ENCODE measurements at regions not wholly inside any gene's neighbourhood (a gene's known extent, or its start where the extent isn't known, plus 50 kb on each side); places are given as distances from the start of the nearest gene placed in this dataset.
A peak's percentile ranks its signal among the peaks of the same experiment; 100 is the strongest.
"Not testable (repeated sequence)": the region's sequence is repeated elsewhere in the genome, so short reads cannot be mapped to it uniquely, and the experiment has no call there.

DNA sequence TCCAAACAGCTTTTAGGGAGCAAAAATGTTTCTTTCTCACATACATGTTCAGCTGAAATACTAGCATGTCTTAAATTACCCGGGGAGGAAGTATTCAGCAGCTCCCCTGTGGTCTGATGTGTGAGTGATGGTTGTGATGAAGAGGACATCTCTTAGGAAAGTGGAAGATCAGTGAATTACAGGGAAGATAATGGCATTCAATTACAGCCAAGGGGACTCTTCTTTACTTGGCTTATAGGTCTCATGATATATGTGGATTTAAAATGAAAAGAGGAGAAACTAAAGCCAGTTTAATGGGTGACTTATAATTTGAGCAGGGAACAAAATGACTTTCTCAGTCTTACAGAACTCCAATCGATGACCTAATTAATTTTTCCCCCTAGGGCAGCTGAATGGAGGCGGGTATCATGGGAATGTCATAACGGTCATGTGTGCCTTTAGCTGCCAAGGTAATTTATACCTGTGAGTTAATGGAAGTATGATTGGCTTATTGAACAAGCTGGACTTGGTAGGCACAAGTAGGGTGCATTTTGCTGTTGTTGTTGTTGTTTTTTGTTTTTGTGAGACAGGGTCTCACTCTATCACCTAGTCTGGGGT is 198.8 kb downstream of the HIPK3 start:
- DNase-seq: no peak

DNA sequence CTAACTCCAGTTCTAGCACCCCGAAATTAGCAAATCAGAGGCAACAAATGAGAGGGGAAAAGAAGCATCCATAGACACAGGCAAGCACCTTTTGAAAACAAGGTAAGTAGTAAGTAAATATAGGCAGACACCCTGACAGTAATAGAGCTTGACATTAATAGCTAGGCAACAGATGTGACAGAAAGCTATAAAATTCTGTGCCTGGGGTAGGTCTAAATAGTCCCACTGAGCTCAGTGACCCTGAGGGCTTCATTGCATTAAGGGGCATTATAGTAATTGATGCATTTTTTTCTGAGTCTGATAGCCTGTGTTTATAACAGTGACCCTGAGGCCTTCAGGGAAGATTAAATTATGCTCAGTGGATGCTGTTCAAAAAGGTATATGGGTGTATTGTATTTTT is 197.1 kb downstream of the HIPK3 start:
- DNase-seq: no peak

DNA sequence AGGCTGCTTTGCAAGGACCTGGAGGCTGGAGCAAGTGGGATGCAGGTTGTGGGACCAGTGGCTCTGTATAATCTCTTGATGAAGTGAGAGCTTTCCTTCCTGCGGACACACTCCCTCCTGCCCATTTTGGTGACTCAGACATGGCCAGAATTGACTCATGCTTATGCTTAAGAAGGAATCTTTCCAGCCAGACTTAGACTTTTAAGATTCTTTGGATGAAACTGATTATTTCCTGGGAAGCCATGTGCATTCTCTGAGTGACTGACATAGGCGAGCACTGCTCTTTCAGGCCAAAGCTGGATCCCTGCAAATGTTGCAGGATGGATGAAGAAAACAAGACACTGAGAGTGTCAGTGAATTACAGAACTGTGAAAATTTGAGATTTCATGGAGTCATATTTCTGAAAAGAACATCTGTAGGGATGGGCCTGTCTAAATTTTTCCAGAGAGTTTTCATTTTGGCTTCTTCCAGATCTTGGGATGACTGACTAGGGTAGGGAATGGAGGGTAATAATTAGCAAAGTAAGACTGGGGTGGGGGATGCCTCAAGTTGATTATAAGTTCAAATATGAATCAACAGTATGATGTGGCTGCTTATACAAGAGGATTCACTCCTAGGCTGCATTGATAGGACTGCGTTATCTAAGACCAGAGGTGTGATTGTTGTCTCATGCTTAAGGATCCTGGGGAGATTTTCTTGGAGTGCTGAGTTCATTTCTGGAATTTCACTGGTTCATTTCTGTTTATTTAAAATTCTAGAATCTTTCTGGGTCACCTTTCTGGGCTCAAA is 195.8 kb downstream of the HIPK3 start:
- DNase-seq: no peak

DNA sequence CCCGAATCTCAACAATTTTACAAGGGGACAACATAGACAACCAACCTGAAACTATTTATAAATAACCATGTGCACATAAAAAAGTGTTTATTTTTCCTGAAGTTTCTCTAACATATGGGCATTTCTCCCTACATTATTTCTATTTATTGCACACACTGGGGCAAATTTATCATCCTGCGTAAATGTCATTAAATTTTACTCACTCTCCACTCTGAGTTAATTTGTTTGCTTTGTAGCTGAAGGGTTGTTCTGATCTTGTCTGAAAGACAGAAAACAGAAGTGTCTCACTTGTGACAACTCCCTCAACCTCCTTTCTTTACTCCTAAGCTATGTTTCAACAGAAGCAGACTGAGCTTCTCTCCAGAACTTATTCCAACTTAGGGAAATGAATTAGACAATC is 194.2 kb downstream of the HIPK3 start:
- DNase-seq: no peak

DNA sequence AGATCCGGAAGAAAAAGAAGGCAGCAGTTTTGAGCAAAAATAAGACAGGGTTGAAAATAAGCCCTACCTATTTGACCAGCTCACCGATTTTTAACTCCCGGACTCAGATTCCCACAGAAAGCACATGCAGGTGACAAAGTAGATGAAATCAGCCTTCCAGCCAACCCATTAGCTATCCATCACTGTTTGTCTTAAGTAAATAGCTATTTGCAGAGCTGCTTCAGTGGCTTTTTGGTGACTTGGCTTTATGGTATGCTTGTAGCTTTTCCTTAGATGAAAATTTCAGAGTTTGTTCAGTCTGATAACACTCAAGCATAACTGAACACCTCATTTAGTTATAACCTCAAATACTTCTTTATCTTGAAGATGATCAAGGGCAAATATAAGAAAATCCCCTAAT is 192.6 kb downstream of the HIPK3 start:
- DNase-seq: no peak

DNA sequence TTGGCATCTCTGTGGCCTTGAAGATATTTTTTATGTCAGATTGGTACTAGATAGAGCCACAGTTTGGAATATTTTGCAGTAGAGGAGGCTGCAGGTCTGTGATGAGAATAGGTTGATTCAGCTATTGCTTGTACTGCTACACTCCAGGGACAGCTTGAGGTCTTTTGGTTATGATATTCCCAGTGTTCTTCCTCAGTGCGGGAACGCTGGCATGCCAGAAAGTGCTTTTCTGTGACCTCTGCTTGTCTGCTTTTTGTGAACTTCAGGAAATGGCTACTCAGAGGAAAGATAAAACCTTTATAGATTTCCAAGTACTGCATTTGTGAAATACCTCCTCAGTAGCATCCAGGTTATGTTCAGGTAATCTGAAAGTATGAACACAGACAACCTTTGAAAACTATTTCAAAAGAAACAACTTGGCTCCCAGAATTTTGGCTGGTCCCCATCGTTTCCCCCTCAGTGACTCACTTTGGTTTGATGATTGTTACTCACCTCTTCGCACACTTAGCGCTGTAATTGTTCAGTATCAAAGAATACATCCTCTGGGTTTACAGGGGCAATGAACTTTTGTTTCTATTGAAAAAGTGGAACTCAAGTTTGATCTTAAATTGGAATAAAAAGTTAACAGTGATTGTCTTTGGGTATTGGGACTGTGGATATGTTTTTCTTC is 191.4 kb downstream of the HIPK3 start:
- DNase-seq: no peak

DNA sequence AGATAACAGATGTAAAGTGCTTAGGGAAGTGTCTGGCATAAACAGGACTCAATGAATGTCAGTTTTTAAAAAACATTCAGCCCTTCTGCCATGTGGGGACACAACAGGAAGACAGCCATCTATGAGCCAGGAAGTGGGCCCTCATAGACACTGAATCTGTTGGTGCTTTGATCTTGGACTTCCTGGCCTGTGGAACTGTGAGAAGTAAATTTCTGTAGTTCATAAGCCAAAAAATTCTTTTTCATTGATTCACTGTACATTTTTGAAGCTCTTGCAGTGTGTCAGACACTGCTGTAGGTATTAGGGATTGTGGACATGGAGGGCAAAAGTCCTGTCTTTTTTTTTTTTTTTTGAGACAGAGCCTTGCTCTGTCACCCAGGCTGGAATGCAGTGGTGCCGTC is 188.6 kb downstream of the HIPK3 start:
- DNase-seq: no peak

DNA sequence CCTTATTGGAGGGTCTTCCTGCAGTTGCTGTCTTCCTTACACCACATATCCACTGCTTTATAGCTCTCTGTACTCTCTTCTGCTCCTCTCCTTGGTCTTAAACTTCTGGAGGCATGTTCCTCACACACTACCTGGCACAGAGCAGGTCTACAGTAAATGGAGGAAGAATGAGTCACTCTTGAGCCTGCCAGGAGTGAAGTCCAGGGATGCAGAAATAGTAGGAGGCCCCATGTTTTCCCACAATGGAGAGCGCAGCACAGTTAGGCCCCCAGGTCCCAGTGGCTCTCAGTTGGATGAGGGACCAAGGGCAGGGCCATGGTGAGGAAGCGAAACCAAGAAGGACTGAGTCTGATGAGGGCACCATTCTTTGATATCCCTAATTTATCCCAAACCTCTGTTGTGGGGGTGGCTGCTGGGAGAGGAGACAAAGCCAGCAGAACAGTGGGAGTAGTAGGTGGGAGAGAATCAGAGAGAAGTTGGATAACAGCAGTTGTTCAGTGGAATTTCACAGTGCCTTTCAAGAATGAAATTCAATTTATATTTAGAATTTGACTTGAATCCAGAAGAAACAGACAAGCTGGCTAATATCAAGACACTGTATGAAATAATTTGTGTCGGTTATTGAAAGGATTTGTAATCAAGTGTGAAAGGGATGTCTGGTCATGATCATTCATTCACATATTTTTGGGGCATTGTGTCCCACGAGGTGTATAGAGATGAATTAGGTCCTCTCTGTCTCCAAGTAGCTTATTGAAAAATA is 187.8 kb downstream of the HIPK3 start:
- DNase-seq: no peak

DNA sequence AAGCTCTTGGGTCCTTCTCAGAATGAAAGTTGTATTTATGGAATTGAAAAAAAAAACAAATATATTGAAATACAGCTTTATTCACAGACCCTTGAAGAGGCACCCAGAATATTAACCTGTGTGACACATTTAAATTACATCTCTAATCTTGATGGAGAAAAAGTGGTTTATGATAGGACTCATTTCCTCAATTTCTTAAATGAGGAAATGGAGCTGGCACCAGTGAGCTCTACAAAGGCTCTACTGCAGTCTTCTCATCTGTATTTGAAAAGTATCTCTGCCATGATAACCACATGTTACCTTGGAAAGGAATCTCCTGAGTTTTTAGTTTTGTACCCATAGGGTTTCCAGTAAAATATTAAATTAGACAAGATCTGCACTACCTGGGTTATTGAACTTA is 186.5 kb downstream of the HIPK3 start:
- DNase-seq: peak; percentile 14

DNA sequence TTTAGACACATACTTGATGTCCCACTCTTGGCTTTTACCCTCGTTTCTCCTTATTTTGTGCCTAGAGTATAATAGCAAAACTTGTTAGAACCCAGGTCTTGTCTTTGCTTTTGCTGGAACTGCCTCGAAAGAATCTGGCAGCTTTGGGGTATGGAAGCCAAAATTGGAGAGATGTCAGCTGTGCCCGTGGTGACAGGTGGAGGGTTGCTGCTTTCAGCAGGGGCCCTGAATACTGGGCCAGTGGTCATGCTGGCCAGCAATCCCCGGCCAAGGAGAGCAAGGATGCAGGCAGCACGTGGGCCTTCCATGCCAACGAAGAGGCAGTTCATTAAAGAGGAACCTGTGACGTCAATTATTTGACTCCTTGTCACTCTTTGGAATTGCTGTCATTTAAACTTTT is 181.1 kb downstream of the HIPK3 start:
- DNase-seq: no peak

DNA sequence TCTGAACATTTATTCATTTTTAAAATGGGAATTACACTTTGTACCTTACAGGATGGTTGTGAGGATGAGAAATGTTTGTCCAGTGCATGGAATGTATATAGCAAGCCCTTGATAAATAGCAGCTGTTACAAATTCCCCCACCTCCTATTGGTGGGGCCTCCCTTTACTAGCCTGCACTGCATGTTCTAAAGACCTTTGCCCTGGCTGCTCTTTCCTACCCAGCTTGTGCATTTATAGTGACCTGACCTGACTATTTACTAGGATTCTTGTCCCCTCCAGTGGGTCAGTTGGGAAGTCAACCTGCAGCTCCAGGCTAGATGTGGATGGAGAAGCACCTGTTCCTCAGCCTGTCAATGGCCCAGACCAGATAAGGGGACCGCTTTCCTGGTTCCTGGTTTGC is 180.3 kb downstream of the HIPK3 start:
- no peak for DNase-seq

DNA sequence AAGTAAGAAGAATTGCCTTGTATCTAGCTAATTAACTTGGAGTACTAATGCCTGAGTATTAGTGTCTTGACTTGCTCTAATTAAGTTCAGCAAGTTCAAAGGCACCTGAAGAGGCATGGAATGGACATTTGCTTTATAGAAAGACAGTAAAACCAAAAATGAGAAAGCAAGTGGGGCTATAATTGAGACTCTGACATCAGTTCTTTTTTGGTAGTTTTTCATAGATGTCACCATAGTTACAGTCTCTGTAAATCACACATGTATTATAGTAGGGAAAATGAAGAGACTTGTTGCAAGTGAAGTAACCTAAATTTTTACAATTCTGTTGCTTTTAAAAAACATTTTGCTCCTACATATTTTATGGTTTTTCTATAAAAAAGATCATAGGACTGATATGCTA is 178.0 kb downstream of the HIPK3 start:
- no peak for DNase-seq

DNA sequence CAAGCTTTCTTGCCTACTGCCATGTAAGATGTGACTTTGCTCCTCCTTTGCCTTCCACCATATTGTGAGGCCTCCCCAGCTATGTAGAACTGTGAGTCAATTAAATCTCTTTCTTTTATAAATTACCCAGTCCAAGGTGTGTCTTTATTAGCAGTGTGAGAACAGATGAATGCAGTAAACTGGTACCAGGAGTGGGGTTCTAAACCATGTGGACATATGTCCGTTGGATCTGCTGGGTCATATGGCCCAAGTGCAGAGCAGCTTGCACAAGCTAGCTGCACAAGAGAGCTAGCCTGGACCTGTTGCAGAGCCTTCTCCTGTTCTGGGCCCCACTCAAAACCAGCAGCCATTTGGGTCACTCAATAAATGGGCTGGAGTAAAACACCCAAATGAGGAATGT is 177.1 kb downstream of the HIPK3 start:
- DNase-seq: no peak

DNA sequence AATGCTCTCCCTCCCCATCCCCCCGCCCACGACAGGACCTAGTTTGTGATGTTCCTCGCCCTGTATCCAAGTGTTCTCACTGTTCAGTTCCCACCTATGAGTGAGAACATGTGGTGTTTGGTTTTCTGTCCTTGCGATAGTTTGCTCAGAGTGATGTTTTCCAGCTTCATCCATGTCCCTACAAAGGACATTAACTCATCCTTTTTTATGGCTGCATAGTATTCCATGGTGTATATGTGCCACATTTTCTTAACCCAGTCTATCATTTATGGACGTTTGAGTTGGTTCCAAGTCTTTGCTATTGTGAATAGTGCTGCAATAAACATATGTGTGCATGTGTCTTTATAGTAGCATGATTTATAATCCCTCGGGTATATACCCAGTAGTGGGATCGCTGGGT is 171.3 kb downstream of the HIPK3 start:
- DNase-seq: not testable (repeated sequence)

DNA sequence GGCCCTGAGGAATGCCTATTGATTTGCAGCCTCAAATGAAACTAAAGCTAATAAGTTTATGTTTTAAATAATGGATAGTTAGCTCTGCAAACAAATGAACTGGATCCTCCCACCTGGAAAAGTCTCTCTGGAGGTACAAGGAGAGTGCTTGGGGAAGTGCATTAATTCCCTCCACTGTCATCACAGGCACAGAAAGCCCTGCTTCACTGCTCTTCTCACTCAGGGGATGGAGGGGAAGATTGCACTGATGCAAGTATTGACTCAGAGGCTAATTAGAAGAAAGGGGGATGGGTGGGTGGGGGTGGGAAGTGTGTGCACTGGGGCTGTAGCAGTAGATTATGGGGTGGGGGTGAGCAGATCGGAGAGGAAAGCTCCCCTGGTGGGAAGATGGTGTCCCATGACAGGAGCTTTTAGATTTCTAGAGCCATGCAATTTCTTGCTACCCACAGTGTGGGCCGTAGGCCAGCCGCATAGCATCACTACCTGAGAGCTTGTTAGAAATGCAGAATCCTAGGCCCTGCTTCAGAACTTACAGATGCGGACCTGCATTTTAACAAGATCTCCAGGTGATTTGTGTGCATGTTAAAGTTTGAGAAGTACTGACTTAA is 163.9 kb downstream of the HIPK3 start:
- DNase-seq: no peak

DNA sequence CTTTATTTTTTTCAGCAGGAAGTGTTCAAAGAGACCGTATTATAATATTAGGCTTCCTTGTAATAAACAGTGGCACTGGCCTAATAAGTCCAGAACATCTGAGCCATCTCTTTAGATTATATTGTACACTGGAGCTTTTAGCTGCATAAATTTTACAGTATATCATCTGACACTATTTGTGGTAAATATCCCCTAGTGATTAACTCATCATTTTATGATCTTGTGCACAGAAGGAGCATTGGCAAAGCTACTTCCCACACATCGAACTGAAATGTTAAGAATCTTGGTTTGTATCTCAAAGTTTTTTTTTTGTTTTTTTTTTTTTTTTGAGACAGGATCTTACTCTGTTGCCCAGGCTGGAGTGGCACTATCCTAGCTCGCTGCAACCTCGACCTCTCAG is 162.7 kb downstream of the HIPK3 start:
- DNase-seq: no peak

DNA sequence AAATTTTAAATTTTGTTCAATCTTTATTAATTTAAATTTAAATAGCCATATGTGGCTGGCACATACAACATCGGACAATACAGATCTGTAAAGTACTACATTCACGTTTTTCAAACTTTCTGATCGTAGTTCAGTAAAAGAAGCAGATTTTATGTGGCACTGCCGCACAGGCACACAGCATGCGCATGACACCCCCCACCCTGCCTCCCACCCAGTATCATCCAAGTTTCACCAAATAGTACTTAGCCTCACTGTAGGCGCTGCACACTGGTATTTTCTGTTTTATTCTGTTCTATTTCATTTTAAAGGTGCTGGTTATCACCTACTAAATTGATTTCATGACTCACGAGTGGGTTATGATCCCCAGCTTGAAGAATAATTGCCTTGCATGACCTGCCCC is 159.9 kb downstream of the HIPK3 start:
- no peak for DNase-seq

DNA sequence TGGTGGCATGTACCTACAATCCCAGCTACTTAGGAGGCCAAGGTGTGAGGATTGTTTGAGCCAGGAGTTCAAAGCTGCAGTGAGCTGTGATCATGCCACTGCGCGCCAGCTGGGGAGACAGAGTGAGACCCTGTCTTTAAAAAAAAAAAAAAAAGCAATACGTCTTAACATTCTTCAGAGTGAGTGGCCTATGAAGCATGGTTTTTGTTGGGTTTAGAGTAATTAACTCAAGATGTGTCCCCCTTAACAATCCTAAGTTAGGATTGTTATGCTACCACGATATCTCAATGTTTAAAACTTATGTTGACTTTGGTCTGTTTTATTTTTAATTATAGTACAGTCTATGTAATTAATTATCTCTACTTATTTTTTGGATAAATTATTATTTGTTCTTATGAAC is 156.1 kb downstream of the HIPK3 start:
- no peak for DNase-seq

DNA sequence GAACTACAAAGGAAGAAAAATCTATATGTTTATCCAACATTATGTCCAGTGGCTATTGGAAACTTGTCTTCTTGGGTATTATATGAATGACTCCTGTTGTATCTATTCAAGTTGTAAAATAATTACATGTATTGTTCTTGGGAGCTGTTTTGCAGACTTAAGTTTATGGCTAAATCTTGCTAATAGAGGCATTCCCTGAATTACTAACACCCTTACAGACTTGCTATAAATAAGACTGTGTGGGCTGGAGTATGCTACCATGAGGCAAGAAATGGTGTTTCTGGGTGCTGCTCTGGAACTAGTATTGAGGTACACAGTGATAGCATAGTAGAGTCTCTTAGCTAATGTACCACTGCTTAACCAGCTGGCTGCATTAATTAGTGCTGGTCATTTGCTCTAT is 155.1 kb downstream of the HIPK3 start:
- DNase-seq: no peak

DNA sequence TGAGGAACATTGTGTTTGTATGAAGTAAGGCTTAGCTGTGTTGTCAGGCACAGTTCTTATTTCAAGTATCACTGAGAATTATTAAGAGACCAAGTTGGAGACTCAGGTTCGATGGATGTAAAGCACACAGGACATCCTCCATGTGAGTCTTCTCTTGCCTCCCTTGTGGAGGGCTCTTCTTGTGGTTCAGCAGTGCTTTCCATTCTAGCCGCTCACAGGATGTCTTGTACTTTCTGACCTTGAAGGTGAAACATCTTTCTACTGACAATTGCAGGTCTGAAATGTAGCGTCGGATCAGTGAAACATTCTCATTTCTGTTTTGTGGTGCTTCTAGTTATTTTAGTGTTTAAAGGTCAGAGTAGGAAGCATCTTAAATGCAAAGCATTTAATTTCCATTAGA is 154.6 kb downstream of the HIPK3 start:
- no peak for DNase-seq

DNA sequence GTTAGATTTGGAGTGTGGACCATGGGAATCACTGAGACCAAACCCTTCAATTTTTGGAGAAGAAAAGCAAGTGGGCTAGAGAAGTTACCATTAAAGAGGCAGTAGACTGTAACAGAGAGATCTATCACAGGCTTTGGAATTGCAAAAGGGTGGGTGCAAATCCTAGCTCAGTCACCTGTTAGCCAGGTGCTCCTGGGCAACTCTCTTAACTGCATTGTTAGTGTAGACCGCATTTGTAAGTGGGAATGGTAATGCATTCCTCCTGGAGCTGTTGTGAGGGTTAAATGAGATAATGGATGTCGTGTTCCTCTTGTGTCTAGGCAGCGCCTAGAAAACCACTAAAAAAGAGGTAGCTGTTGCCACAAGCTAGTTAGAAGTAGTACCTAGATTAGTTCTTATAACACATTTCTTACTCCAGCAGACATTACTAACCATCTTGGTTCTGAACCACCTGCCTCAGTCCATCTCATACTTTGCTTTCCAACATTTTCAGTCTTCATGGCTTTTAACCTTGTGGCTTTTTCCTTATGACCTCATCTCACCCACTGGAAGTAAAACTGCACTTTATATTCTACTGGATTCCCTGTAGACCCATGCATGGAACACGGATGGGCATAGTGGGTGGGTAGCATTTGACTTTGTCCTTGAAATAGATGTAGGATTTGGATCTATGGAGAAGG is 153.0 kb downstream of the HIPK3 start:
- DNase-seq: no peak

Measured in hematopoietic multipotent progenitor cell treated with erythropoietin and hydrocortisone succinate and interleukin-3 and kit ligand, for 4 days (in vitro differentiated cells).